HG02884 (cell line): ENCODE measurements at regions not wholly inside any gene's neighbourhood (a gene's known extent, or its start where the extent isn't known, plus 50 kb on each side); places are given as distances from the start of the nearest gene placed in this dataset.

ENCODE experiments used
- ATAC-seq: cut with Tn5 transposase; IDR thresholded peaks from one replicate; pipeline ENCODE4 v1.9.1; 2021; ENCODE audit warnings: mild to moderate bottlenecking, moderate library complexity; ENCODE audit not compliant: unreplicated experiment

GRCh38 chr12:90102957-90103652, 394.5 kb upstream of the ATP2B1 start:
- peak; percentile 83 for ATAC-seq

- ATAC-seq = no peak
Observed at GRCh38 chr12:90100579-90100978, 391.9 kb upstream of the ATP2B1 start.

GRCh38 chr12:90099288-90099687, 390.6 kb upstream of the ATP2B1 start:
- no peak for ATAC-seq

GRCh38 chr12:90098132-90098779, 389.6 kb upstream of the ATP2B1 start:
- ATAC-seq = no peak

GRCh38 chr12:90091809-90092208, 383.2 kb upstream of the ATP2B1 start:
- no peak for ATAC-seq

GRCh38 chr12:90090929-90091651, 382.5 kb upstream of the ATP2B1 start:
- ATAC-seq = no peak

GRCh38 chr12:90086281-90086680, 377.6 kb upstream of the ATP2B1 start:
- no peak for ATAC-seq

- no peak for ATAC-seq
Observed at GRCh38 chr12:90085494-90086274, 377.0 kb upstream of the ATP2B1 start.

GRCh38 chr12:90084018-90084417, 375.4 kb upstream of the ATP2B1 start:
- ATAC-seq = no peak

- ATAC-seq = no peak
Observed at GRCh38 chr12:90080616-90081015, 372.0 kb upstream of the ATP2B1 start.

GRCh38 chr12:90079529-90080210, 371.0 kb upstream of the ATP2B1 start:
- ATAC-seq = no peak

- ATAC-seq = no peak
Observed at GRCh38 chr12:90078344-90078743, 369.7 kb upstream of the ATP2B1 start.

GRCh38 chr12:90077756-90078155, 369.1 kb upstream of the ATP2B1 start:
- no peak for ATAC-seq

GRCh38 chr12:90076851-90077319, 368.2 kb upstream of the ATP2B1 start:
- no peak for ATAC-seq

- no peak for ATAC-seq
Observed at GRCh38 chr12:90075685-90076084, 367.0 kb upstream of the ATP2B1 start.

- peak; percentile 57 for ATAC-seq
Observed at GRCh38 chr12:90074086-90074485, 365.4 kb upstream of the ATP2B1 start.

GRCh38 chr12:90071996-90072395, 363.4 kb upstream of the ATP2B1 start:
- ATAC-seq = no peak

GRCh38 chr12:90069711-90070110, 361.1 kb upstream of the ATP2B1 start:
- no peak for ATAC-seq

- no peak for ATAC-seq
Observed at GRCh38 chr12:90067791-90068190, 359.2 kb upstream of the ATP2B1 start.
